ENCODE measurements at regions not wholly inside any gene's neighbourhood (a gene's known extent, or its start where the extent isn't known, plus 50 kb on each side); places are given as distances from the start of the nearest gene placed in this dataset.
"Not testable (repeated sequence)": the region's sequence is repeated elsewhere in the genome, so short reads cannot be mapped to it uniquely, and the experiment has no call there.

DNA sequence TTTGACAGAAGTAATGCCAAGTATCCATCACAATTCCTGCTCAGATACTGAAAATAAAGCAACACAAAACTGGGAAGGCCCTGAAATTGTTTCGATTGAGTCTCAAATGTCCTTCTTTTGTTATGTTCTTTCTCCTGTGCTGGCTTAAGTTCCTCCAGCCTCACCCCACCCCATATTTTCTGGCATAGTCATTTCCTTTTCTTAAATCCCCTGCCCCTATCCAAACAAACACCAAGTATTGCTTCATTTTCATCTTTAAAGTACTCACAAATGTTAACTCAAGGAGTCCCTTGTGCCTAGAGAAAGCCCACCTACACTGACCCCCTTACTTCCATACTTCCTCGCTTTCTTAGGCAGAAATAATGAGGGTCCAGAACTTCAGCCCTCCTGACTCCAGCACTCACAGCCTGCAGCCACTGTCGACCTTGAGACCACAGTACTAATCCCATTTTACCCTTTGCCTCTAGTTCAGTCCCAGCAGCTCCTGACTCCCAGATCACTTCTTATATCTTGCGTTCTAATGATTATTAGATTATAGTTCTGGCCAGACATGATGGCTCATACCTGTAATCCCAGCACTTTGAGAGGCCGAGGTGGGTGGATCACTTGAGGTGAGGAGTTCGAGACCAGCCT, 73.2 kb upstream of the ST8SIA6 start:
- TF ChIP-seq, protein P1, sequence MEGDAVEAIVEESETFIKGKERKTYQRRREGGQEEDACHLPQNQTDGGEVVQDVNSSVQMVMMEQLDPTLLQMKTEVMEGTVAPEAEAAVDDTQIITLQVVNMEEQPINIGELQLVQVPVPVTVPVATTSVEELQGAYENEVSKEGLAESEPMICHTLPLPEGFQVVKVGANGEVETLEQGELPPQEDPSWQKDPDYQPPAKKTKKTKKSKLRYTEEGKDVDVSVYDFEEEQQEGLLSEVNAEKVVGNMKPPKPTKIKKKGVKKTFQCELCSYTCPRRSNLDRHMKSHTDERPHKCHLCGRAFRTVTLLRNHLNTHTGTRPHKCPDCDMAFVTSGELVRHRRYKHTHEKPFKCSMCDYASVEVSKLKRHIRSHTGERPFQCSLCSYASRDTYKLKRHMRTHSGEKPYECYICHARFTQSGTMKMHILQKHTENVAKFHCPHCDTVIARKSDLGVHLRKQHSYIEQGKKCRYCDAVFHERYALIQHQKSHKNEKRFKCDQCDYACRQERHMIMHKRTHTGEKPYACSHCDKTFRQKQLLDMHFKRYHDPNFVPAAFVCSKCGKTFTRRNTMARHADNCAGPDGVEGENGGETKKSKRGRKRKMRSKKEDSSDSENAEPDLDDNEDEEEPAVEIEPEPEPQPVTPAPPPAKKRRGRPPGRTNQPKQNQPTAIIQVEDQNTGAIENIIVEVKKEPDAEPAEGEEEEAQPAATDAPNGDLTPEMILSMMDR (IDR thresholded peaks at IDR 0.05; ENCODE audit: unreplicated experiment in 3 of 3), result no peak
- no peaks in the 10 kb centered on the region for H3K36me3 Mint-ChIP-seq (ENCODE audit: low read depth)
- H3K9me3 Mint-ChIP-seq, result peaks cover 20% of the 10 kb centered on the region
- no peak overlapping the region for H3K4me3 Mint-ChIP-seq
- H3K4me1 Mint-ChIP-seq, result no peaks in the 10 kb centered on the region
- H3K27ac Mint-ChIP-seq, result no peak overlapping the region
- H3K27me3 Mint-ChIP-seq (ENCODE audit: low read depth), result peaks cover 7% of the 10 kb centered on the region

DNA sequence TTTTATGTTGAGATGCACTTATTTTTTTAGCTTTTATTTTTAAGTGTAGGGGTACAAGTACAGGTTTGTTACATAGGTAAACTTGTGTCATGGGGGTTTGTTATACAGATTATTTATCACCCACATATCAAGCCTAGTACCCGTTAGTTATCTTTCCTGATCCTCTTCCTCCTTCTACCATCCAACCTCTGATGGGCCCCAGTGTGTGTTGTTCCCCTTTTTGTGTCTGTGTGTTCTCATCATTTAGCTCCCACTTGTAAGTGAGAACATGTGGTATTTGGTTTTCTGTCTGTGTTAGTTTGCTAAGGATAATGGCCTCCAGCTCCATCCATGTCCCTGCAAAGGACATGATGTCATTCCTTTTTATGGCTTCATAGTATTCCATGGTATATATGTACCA, 72.2 kb upstream of the ST8SIA6 start:
- not testable (repeated sequence) for H3K4me1 Mint-ChIP-seq; H3K4me3 Mint-ChIP-seq; H3K27ac Mint-ChIP-seq; H3K27me3 Mint-ChIP-seq (ENCODE audit: low read depth); H3K36me3 Mint-ChIP-seq (ENCODE audit: low read depth)
- peaks cover 19% of the 10 kb centered on the region for H3K9me3 Mint-ChIP-seq

DNA sequence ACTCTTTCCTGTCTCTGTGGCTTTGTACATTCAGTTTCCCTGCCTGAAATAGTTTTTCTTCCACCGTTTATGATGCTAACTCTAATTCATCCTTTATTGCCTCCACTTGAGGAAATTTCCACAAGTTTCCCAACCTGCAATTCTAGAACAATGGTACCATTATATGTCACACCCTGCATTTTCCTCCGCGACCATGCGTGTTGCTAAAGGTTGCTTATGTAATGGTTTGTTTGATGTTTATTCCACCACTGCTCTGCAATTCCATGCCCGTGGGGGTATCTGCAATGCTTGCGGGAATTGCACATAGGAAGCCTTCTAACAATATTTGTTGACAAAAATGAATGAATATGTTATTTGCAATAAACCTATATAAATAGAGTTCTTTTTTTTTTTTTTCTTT, 69.5 kb upstream of the ST8SIA6 start:
- TF ChIP-seq, protein P1 (IDR thresholded peaks at IDR 0.05; ENCODE audit: unreplicated experiment in 3 of 3), result no peak
- Mint-ChIP-seq H3K27me3 (ENCODE audit: low read depth) (peaks cover 7% of the 10 kb centered on the region), H3K9me3 (peaks cover 16% of the 10 kb centered on the region), H3K36me3 (ENCODE audit: low read depth) (no peaks in the 10 kb centered on the region), H3K27ac (no peak overlapping the region), H3K4me1 (no peaks in the 10 kb centered on the region), H3K4me3 (no peak overlapping the region)

DNA sequence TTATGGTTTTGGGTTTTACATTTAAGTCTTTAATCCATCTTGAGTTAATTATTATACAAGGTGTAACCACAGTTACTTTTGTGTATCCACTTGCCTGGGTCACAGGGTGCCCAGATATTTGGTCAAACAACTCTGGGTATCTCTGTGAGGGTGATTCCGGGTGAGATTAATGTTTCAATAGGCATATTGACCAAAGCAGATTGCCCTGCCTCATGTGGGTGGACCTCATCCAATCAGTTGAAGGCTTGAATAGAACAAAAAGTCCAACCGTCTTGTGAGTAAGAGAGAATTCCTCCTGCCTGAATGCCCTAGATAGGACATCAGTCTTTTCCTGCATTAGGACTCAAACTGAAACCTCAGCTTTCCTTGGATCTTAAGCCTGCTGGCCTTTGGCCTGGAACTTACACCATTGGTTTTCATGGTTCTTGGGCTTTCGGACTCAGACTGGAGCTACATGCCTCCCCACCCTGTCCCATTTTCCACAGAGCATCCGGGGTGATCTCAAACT, 68.9 kb upstream of the ST8SIA6 start:
- Mint-ChIP-seq H3K4me3 (no peak overlapping the region), H3K4me1 (no peaks in the 10 kb centered on the region), H3K27ac (no peak overlapping the region), H3K9me3 (peaks cover 16% of the 10 kb centered on the region), H3K27me3 (ENCODE audit: low read depth) (peaks cover 7% of the 10 kb centered on the region), H3K36me3 (ENCODE audit: low read depth) (no peaks in the 10 kb centered on the region)
- TF ChIP-seq, protein P1 (IDR thresholded peaks at IDR 0.05; ENCODE audit: unreplicated experiment in 3 of 3), result no peak

- H3K27me3 Mint-ChIP-seq (ENCODE audit: low read depth), result not testable (repeated sequence)
These were observed 67.9 kb upstream of the ST8SIA6 start for GRCh38 chr10:17522269-17522668.

GRCh38 chr10:17519457-17519856, 65.1 kb upstream of the ST8SIA6 start:
- Mint-ChIP-seq H3K4me3 (no peak overlapping the region), H3K4me1 (no peaks in the 10 kb centered on the region), H3K36me3 (ENCODE audit: low read depth) (no peaks in the 10 kb centered on the region), H3K27me3 (ENCODE audit: low read depth) (no peaks in the 10 kb centered on the region), H3K27ac (no peak overlapping the region), H3K9me3 (peaks cover 9% of the 10 kb centered on the region)
- TF ChIP-seq, protein P1 (IDR thresholded peaks at IDR 0.05; ENCODE audit: unreplicated experiment in 3 of 3), result no peak

More at GRCh38 chr10:17522269-17522668, 67.9 kb upstream of the ST8SIA6 start:
- peaks cover 16% of the 10 kb centered on the region for H3K9me3 Mint-ChIP-seq
- H3K36me3 Mint-ChIP-seq (ENCODE audit: low read depth); H3K4me1 Mint-ChIP-seq; H3K27ac Mint-ChIP-seq; H3K4me3 Mint-ChIP-seq: not testable (repeated sequence)

DNA sequence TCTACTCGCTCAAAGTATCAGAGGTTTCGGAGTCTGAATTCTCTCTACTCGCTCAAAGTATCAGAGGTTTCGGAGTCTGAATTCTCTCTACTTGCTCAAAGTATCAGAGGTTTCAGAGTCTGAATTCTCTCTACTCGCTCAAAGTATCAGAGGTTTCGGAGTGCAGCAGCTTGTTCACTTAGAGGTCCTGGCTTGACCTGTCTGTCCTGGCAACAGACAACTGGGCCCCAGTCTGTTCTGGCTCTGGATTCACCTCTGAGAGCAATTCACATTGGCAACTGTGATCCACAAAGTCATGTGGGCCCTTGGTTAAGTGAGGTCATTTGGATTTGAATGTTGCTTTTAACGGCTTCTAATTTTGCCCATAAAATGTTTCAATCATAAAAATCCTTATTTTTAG, 63.9 kb upstream of the ST8SIA6 start:
- TF ChIP-seq, protein P1 (IDR thresholded peaks at IDR 0.05; ENCODE audit: unreplicated experiment in 3 of 3), result no peak
- Mint-ChIP-seq H3K4me3 (no peak overlapping the region), H3K27ac (no peak overlapping the region), H3K27me3 (ENCODE audit: low read depth) (no peaks in the 10 kb centered on the region), H3K9me3 (peaks cover 5% of the 10 kb centered on the region), H3K36me3 (ENCODE audit: low read depth) (no peaks in the 10 kb centered on the region), H3K4me1 (no peaks in the 10 kb centered on the region)
